ENCODE measurements at regions not wholly inside any gene's neighbourhood (a gene's known extent, or its start where the extent isn't known, plus 50 kb on each side); places are given as distances from the start of the nearest gene placed in this dataset.

DNA sequence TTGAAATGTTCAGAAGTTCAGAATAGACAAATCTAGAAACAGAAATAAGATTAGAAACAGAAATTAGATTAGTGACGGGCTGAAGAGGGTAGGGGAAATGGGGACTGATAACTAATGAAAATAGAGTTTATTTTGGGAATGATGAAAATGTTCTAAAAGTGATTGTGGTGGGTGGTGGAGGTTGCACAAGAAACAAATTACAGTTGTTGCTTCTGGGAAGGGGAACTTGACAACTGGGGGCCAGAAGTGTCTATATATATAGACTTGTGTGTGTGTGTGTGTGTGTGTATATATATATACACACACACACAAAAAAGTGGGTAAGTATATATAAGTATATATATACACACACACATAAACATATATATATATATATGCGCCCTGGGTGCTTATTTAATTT, 86.5 kb upstream of the RREB1 start:
- TF ChIP-seq, protein P1, sequence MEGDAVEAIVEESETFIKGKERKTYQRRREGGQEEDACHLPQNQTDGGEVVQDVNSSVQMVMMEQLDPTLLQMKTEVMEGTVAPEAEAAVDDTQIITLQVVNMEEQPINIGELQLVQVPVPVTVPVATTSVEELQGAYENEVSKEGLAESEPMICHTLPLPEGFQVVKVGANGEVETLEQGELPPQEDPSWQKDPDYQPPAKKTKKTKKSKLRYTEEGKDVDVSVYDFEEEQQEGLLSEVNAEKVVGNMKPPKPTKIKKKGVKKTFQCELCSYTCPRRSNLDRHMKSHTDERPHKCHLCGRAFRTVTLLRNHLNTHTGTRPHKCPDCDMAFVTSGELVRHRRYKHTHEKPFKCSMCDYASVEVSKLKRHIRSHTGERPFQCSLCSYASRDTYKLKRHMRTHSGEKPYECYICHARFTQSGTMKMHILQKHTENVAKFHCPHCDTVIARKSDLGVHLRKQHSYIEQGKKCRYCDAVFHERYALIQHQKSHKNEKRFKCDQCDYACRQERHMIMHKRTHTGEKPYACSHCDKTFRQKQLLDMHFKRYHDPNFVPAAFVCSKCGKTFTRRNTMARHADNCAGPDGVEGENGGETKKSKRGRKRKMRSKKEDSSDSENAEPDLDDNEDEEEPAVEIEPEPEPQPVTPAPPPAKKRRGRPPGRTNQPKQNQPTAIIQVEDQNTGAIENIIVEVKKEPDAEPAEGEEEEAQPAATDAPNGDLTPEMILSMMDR (IDR thresholded peaks at IDR 0.05), result no peak
- TF ChIP-seq ZFX (IDR thresholded peaks at IDR 0.05; ENCODE audit: borderline replicate concordance), result no peak

All from 22Rv1 (cell line).